Bronchial epithelial cell (primary cell): ENCODE measurements at regions not wholly inside any gene's neighbourhood (a gene's known extent, or its start where the extent isn't known, plus 50 kb on each side); places are given as distances from the start of the nearest gene placed in this dataset.

Experiments used
- DNase-seq: peaks from one replicate; pipeline ENCODE4 v3.0.0-alpha.2; 2010; ENCODE audit warnings: low read depth
- FAIRE-seq: peaks from 2 replicates; lab custom pipeline; 2011; peaks lifted over from hg19 to GRCh38; lab: Jason Lieb, UNC
- H3K27me3 ChIP-seq: 2 replicates; pipeline ENCODE4 v1.5.1; 2011; ENCODE audit warnings: low read length; ENCODE audit not compliant: control insufficient read depth, insufficient read depth
- H3K36me3 ChIP-seq: 2 replicates; pipeline ENCODE4 v1.5.1; 2011; ENCODE audit warnings: low read length; ENCODE audit not compliant: control insufficient read depth, insufficient read depth
- H3K4me3 ChIP-seq: 2 replicates; pipeline ENCODE4 v1.5.1; 2011; ENCODE audit warnings: mild to moderate bottlenecking, low read depth, low read length, control low read depth
- TF ChIP-seq, protein P1 (sequence below): IDR thresholded peaks from 2 replicates; pipeline ENCODE4 v1.5.1; 2011; ENCODE audit warnings: mild to moderate bottlenecking, moderate library complexity, low read length, control low read depth, inconsistent platforms; ENCODE audit not compliant: insufficient read depth, severe bottlenecking

DNA sequence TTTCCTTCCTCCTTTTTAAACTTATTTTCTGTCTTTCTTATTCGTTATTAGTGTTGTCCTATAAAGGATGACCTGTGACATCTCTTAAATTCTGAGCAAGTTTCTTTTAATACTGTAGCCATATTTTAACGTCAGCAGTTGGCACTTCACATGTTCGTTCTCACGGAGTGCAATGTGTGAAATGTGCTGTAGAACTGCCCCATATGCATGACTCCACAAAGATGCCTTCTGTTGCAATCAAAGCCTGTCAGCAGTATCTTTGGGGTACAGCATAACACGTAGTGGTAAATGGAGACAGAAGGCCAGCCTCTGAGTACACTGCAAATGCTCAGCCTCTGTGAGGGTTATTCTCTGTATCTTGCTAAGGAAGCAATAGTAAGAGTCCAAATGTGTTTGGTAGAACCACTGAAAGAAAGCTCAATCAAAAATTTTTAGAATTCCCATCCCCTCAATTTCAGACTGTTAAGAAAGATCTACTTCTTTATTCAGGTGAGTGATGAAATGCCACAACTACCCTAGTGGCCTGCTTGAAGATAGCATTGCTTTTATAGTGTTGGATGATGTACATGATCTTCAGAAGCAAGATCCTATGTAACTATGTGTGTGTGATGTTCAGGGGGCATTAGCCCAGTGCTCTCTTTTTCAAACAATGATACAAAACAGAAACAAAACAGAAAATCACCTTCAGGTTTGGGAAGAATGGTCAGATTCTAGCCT lies 277.7 kb downstream of the TMEM167A start:
- Histone ChIP-seq H3K4me3 (no peak overlapping the region), H3K27me3 (no peaks in the 10 kb centered on the region), H3K36me3 (no peaks in the 10 kb centered on the region)
- FAIRE-seq (no peak), DNase-seq (no peak)
- TF ChIP-seq, protein P1, sequence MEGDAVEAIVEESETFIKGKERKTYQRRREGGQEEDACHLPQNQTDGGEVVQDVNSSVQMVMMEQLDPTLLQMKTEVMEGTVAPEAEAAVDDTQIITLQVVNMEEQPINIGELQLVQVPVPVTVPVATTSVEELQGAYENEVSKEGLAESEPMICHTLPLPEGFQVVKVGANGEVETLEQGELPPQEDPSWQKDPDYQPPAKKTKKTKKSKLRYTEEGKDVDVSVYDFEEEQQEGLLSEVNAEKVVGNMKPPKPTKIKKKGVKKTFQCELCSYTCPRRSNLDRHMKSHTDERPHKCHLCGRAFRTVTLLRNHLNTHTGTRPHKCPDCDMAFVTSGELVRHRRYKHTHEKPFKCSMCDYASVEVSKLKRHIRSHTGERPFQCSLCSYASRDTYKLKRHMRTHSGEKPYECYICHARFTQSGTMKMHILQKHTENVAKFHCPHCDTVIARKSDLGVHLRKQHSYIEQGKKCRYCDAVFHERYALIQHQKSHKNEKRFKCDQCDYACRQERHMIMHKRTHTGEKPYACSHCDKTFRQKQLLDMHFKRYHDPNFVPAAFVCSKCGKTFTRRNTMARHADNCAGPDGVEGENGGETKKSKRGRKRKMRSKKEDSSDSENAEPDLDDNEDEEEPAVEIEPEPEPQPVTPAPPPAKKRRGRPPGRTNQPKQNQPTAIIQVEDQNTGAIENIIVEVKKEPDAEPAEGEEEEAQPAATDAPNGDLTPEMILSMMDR, result no peak

DNA sequence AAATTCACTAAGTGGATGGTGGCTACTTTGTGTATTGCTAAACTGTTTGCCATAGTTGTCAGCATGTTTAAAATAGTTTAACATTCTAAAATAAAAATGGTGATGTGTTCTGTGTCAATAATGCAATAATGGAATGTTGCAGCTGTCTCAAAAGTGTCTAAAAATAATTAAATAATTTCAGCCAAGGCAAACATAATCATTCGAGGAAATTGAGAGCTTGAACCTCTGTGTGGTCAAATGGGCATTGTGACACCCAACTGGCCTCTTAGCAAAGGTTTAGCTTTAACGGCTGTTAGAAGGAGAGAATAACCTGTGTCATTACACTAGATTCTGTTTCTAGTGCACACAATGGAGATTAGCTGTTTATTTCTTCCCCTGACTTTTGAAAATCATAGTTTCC lies 278.5 kb downstream of the TMEM167A start:
- H3K36me3 ChIP-seq, result no peaks in the 10 kb centered on the region
- TF ChIP-seq, protein P1, result no peak
- no peaks in the 10 kb centered on the region for H3K27me3 ChIP-seq
- DNase-seq (no peak), FAIRE-seq (no peak)
- no peak overlapping the region for H3K4me3 ChIP-seq

DNA sequence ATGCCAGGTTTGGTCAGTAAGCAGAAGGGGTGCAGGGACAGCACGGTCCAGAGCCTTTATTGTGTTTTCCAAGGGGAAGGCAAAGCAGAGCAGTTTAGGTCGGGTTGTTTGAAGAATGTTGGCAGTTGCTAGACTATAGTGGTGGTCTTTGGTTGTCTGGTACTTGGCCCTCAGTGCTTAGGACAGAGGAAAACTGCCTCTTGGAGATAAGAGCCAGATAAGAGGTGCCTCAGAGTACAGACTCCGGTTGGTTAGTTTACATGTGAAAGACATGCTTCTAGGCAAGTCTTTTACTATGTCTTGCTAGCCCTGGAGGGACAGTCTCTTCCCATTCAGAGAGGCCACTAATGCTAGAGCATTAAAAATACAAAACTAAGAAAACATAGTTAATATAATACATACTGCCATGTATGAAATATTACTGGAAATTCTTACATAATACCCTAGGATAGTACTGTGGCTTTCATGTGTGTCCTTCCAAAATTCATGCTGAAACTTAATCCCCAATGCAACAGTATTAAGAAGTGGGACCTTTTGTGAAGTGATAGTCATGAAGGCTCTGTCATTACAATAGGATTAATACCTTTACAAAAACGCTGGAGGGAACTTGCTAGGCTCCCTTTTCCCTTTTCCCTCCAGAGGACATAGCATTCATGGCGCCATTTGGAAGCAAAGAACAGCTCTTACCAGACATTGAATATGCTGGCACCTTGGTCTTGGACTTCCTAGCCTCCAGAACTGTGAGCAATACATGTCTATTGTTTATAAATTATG lies 280.4 kb downstream of the TMEM167A start:
- Histone ChIP-seq H3K4me3 (no peak overlapping the region), H3K27me3 (no peaks in the 10 kb centered on the region), H3K36me3 (no peaks in the 10 kb centered on the region)
- DNase-seq (no peak), FAIRE-seq (no peak)
- TF ChIP-seq, protein P1, result no peak

DNA sequence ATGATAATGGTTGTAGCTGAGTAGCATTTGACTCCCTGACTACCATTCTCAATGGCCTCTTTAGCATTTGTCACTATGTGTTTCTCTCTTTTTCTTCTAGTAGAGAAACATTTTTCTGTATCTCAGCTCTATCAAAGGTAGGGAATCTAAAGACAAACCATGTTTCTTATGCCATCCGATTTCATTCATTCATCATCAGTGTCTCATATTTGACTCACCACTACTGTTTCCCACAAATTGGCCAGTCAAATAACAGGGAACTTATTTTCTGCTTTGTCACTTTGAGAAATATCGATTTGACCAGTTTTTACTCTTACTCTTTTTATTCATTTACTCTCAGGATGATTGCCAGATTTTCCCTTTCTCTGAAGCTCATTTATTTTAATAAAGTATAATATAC lies 282.3 kb downstream of the TMEM167A start:
- H3K4me3 ChIP-seq, result no peak overlapping the region
- peak; percentile 59 for DNase-seq
- no peaks in the 10 kb centered on the region for H3K27me3 ChIP-seq
- FAIRE-seq, result no peak
- TF ChIP-seq, protein P1, result no peak
- H3K36me3 ChIP-seq, result no peaks in the 10 kb centered on the region

DNA sequence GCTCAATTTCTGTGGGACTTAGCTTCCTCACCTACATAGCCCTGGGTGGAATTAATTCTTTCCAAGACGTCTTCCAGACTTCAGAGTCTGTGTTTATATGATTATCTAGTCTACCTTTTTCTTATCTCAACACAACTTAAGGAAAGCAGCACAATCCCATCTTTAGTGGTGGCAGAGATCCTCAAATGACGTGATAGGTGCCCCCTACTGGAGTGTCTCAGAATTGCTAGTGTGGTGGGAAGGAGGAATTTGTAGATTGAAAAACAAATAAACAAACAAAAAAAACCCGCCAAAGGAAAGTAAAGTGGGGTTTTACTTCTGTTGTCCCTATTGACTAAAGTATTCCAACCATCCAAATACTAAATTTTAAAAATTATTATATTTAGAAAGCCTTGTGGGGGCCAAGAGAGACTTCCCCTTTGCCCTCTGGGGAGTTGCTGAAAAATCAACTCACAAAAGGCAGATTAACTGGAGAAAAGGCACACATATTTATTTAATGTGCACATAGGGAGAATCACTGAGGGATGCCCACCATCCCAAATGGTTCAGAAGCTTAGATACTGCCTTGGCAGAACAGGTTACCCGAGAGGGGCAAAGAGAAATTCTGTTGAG lies 283.3 kb downstream of the TMEM167A start:
- peak; percentile 19 for DNase-seq
- FAIRE-seq, result no peak
- Histone ChIP-seq H3K4me3 (no peak overlapping the region), H3K36me3 (no peaks in the 10 kb centered on the region), H3K27me3 (no peaks in the 10 kb centered on the region)
- TF ChIP-seq, protein P1, result peak; percentile 64
